HG03064 (cell line): ENCODE measurements at regions not wholly inside any gene's neighbourhood (a gene's known extent, or its start where the extent isn't known, plus 50 kb on each side); places are given as distances from the start of the nearest gene placed in this dataset.
"Not testable (repeated sequence)": the region's sequence is repeated elsewhere in the genome, so short reads cannot be mapped to it uniquely, and the experiment has no call there.

Experiments used
- ATAC-seq: cut with Tn5 transposase; IDR thresholded peaks from one replicate; pipeline ENCODE4 v1.9.1; 2021; ENCODE audit warnings: low read depth; ENCODE audit not compliant: unreplicated experiment

DNA sequence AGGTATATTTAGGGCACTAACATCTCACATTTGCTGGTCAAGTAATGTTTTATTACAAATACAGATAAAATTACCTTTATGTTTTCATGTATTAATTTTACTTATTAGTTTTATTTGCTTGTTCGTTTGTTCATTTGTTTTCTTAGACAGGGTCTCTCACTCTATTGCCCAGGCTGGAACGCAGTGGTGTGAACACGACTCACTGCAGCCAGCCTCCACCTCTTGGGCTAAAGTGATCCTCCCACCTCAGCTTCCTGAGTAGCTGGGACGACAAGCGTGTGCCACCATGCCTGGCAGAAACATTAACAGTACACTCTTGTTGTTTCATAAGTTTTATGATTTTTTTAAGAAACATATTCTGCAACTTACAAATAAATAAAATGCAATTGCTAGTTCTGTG is 123.2 kb downstream of the ZNF608 start:
- ATAC-seq, result no peak

DNA sequence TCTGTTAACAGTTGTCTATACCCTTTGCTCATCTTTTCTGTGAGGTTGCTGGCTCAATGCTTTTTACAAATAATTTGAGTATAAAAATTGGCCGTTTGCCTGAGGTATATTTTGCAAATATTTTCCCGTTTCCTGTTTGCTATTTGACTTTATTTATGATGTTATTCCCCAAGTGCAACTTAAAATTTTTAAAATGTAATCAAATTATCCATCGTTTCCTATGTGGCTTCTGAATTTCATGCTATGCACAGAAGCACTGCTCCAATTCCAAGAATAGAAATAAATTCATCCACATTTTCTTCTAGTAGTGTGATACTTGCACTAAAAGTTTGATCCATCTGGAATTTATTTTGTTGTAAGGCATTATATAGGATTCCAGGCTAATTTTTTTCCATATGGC is 123.6 kb downstream of the ZNF608 start:
- no peak for ATAC-seq

DNA sequence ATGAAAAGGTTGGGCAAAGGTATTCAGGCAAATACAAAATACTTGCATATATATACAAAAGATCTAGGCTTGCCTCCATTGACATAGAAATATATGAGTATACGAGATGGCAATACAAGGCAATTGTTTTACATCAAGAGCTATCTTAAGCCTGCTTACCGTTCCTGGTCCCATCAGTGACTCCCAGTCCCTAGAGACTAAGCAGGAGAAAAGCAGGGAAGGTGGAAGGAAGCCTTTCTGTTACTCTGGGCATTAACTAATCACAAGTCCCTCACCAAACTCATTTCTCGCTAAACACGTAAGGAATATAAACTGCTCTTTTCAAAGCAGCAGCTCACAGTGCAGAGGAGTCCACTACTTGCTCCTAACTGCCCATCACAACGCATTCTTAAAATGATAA is 125.2 kb downstream of the ZNF608 start:
- no peak for ATAC-seq

DNA sequence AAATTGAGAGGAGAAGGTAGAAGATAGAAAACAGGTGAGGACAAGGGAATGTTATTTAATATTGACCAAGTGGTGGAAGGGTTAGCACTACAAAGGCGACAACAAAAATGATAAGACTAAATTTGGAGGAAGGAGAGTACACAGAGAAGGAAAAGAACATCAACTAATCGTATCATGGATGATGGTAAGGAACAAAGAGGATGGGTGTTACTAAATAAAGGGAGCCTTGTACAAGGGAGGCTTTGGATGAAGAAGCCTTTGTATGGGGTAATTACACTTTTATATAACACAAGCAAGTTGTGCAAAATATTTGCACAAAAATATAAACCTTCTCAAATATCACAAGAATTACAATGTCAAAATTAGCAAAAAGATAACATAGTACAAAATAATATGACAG is 125.7 kb downstream of the ZNF608 start:
- no peak for ATAC-seq

DNA sequence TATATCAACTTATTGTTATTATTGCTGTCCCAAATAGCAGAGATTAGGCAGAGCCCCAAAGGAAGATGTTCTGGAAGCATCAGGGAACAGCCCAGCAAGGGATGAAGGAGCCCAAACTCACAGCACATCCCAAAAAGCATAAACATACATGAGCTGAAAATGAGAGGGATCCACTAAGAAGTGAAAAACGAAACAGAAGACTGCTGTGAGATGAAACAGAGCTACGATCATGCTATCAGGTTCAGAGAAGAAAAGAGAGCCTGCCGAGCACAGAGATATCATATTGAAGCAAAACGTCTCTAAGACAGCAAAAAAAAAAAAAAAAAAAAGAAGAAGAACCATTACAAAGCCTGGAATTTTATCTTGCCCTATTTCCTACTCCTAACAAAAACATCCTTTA is 127.3 kb downstream of the ZNF608 start:
- ATAC-seq, result no peak

DNA sequence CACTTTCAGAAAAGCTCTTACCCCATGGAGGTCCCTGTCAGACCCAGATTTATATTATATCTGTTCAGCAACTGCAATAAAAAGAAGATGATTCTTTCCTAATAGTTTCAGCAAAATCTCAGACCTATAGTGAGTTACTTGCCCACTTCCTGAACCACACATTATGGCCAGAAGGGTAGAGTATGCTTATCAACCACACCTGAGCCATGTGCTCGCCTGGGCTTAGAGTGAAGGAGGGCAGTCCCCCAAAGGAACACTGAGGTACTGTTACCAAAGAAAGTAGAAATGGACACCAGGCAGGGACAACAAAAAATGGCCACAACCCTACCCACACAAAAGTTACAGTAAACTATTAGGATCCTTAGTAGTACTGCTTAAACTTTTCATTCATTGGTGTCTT is 128.7 kb downstream of the ZNF608 start:
- no peak for ATAC-seq

DNA sequence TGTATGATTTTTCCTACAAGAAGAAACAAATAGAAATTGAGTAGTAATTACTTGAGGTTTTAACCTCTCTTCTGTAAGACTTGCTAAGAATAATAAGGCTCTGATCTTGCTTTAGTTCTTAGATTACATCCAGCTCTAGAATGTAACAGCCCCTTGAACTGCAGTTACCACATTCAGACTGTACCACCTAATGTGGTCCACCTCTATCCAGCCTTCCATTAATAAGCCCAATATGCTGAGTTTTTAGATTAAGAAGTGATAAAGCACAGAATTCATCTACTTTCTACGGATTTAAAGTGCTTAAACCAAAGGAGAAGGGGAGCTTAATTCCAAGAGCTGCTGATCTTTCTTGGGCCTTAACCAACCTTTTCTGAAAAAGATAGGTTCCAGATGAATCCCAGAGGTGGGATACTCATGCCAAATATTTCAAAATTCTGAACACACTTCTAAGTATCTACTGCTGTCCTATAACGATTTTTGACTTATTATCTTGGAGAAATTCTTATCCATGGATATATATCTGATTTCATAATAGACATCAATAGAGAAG is 131.5 kb downstream of the ZNF608 start:
- no peak for ATAC-seq

DNA sequence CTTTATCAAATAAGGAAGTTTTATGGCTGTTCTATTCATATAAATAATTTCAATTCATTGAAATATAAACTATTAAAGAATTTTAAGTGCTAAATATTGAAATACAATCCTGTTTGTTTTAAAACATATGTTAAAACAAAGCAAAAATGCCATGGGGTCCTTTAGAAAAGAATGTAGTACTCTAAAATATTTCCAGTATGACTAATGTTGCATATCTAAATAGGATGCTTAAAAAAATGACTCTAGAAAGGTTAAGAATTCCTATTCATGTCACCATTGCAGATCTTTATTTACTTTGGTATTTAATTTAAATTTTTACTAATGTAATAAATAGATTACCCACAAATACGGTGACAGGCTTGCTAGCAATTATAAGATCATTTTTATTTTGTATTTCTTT is 132.3 kb downstream of the ZNF608 start:
- no peak for ATAC-seq

DNA sequence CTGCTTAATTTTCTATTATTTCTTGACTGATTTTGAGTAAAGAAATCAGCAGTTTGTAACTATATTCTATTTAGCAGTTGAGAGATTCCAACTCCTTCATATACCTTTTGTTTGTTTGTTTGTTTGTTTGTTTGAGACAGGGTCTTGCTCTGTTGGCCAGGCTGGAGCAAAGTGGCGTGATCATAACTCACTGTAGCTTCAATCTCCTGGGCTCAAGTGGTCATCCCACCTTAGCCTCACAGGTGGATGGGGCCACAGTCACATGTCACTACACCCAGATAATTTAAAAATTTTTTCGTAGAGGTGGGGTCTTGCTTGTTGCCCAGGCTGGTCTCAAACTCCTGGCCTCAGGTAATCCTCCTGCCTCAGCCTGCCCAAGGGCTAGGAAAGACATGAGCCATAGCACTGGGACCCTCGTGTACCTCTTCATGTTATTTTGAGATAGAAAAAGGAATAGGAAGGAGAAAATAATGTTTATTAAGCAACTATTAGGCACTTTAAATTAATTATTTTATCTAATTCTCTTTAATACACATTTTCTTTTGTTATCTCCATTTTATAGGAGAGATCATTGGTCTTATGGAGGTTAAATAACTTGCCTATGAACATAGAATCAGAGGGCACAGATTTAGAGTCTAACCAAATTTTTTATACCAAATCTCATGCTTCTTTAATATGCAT is 133.0 kb downstream of the ZNF608 start:
- no peak for ATAC-seq

DNA sequence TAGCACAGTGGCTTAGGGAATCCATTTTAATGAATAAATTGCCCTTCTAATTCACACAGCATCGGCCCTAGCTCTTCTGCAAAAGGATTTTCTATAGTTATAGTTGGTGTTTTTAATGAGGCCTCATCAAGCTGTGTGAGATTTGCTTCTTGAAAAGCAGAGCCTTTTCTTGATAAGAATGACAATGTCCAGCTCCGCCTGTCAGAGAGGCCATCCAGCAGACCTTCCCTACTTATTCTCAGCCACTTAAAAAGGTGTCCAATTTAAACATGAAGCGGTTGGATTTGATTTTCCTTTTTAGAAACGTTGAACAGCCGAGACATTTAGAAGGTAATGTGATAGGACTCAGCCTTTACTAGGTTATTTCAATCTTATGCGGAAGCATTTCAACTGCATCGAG is 134.4 kb downstream of the ZNF608 start:
- ATAC-seq, result no peak

DNA sequence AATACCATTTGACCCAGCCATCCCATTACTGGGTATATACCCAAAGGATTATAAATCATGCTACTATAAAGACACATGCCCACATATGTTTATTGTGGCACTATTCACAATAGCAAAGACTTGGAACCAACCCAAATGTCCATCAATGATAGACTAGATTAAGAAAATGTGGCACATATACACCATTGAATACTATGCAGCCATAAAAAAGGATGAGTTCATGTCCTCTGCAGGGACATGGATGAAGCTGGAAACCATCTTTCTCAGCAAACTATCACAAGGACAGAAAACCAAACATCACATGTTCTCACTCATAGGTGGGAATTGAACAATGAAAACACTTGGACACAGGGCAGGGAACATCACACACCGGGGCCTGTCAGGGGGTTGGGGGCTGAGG is 135.2 kb downstream of the ZNF608 start:
- not testable (repeated sequence) for ATAC-seq

DNA sequence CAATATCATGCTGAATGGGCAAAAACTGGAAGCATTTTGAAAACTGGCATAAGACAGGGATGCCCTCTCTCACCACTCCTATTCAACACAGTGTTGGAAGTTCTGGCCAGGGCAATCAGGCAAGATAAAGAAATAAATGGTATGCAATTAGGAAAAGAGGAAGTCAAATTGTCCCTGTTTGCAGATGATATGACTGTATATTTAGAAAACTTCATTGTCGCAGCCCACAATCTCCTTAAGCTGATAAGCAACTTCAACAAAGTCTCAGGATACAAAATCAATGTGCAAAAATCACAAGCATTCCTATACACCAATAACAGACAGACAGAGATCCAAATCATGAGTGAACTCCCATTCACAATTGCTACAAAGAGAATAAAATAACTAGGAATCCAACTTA is 136.8 kb downstream of the ZNF608 start:
- not testable (repeated sequence) for ATAC-seq

DNA sequence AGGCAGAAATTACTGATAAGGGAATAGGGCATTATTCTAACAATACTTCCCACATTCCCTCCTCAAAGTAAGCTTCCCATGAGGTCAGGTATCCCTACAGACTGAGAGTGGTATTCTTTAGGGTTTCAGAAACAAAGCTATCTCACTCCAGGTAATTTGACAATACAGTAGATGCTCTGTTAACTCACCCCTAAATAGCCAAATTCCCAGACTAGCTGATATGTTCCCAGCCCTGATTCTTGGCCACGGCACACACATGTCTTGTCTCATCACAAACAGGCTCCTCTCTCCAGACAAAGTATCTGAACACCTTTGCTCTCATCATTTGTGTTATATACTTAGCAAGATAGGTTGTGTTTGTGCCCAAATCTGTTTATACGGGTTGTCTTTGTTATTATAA is 139.9 kb downstream of the ZNF608 start:
- no peak for ATAC-seq

DNA sequence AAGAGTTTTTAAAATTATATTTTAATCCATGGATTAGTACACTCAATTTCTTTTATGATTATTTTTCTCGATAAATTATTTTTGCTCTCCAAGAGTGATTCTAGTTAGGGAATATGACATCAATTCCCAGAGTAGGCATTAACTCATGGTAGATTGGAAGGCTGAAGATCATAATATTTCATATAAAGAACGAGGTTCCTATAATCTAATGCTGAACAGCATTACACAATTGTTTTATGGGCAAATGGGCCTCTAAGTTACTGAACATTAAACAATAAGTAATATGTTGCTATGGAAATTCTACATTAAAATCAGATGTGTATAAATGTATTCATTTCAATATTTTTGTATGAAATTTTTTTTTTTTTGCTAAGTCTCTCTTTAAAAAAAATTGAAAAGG is 140.3 kb downstream of the ZNF608 start:
- no peak for ATAC-seq

DNA sequence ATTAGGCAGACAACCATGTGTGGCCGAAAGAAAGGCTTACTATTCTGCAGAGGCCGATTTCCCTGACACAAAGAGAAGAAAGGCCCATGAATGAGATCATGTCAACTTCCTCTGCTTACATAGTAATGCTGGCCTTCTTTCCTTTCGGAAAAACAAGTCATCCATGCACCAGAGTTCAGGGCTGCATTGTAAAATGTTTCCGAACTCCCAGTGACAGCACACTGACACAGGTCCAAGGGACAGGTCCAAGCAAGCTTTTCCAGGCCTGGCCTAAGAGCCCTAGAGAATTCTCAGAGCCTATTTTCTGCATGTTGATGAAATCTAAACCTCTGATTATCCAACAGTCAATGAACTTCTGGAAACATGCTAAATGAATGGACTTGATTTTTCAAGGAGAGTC is 140.9 kb downstream of the ZNF608 start:
- no peak for ATAC-seq

DNA sequence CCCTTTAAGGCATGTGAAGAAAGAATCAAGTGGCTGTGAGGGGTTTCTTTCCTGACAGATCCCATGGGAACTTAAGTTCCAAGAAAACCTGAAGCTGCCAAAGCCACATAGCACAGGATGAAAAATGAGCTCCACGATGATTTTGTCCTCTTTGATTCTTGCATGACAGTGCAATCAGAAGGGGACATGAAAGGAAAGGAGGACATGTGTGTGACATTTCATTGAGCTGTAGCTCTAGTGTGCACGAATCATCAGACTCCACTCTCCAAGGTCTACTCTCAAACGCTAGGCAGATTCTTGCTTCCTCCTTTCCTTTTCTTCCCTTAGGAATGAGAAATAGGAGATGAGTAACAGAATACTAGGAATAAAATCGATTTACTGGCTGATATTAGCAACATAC is 142.0 kb downstream of the ZNF608 start:
- ATAC-seq, result no peak

DNA sequence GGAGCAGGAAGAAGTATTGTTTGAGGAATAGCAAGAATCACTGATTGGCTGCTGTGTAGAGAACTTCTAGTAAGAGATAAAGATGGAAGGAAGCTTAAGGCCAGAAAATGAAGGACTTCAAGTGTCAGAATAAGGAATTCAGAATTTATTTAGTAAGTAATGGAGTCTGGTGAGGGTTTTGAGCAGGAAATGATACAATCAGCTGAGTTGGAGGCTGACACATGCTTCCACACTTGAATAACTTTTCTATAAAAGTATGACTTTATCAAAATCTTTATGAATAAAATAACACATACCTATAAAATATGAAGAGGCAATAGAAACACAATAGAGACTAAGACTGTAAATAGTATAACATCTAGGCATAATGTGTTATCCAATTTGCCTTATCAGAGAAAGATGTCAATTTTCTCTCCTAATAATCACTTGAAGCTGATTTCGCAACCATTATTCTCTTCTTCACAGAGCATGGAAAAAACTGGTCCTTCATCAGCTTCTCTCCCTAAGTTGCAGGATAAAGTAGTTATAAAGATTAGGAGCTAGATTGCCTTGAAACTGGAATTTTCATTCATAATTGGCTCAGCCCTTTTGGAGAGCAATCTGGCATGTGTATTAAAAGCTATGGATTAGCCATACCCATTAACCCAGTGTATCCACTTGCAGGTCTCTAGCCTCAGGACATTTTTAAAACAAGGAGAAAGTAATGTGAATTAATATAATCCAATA is 143.4 kb downstream of the ZNF608 start:
- ATAC-seq, result no peak

DNA sequence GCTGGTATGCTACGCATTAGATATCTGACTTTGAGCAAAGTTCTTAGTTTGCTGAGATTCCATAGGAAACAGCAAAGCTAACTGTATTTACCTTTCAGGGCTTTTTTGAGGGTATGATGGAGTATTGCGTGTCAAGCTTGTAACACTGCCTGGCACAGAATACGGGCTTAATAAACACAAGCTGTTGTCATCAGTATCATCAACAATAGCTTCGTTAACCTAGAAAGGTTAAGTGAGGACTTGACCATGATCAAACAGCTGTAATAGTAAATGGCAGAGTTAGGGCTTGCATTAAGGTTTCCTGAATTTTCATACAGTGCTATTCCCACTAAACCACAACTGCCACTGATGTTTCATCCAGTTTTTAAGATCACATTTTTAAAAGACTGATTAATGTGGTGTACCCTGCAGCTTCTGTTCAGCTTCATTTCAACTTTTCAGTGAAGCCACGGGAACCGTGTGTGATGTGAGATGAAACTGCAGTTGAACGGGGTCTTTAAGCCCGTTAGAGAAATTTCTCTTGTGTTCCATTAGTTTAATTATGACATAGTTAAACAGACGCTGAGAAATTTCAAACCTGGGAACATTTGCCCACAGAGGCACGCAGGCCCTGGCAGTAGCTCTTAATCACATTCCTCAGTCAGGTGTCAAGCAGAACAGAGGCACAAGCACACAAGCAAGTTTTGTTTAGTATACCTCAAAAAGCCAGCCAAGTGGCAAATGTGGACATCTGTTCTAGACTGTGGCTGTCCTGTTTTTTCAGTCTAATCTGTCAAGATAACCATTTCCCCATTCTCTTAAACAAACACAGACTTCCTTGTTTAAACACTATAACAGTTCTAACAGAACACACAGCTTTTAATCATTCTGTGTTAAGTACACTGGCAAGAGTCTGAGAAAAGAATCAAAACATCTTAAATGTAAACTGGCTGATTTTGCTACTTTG is 147.1 kb downstream of the ZNF608 start:
- peak; percentile 85 for ATAC-seq

DNA sequence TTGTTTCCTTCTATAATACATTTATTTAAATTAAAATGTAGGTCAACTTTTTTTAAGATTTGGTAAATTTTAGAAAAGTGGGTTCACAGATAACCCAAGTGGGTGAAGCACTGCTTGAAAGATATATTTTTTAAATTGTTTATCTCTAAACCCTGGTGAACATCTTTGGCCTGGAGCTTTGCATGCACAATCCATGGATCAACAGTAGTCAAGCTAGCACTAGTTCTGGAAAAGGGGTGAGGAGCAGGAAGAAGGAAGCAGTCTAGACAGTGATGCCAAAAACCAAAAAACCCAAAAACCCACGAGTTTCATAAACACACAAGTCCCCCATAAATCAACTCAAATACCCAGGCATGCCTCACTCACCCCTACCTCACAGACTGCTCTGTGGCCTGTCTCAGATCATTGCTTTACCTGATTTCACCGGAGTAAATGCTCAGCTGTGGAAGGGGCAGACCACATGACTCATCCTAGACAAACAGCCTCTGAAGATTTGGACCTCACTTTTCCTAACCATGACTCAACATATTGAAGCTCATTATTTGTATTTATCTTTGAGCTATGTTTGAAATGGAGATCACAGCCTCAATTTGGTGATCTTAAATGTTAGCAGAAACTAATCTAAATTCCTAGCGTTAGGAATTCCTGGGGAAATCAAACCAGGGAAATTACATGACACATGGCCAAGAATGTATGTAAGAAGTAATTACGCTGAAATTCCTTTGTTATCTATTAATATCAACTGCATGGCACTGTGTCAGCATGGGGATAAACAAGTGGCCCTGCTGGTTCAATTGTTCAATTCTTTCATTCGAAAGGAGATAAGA is 149.6 kb downstream of the ZNF608 start:
- no peak for ATAC-seq

DNA sequence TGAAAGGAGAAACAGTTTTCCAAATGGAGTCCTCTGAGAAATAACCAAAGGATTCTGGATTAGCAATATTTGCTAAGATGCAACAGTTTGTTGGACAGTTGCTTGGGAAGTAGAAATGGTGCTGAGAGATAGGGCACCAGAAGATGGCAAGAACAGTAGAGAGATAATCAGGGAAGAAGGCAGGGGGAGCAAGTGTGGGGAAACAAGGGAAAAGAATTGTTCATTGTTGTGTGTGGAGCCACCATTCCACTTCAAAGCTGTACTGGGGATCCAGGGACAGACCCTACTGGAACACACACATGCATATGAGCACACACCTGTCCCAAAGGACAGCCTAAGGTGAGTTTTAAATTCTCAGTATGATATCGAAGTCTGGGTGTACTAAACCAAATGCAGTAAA is 152.5 kb downstream of the ZNF608 start:
- no peak for ATAC-seq
